ENCODE measurements at regions not wholly inside any gene's neighbourhood (a gene's known extent, or its start where the extent isn't known, plus 50 kb on each side); places are given as distances from the start of the nearest gene placed in this dataset.

DNA sequence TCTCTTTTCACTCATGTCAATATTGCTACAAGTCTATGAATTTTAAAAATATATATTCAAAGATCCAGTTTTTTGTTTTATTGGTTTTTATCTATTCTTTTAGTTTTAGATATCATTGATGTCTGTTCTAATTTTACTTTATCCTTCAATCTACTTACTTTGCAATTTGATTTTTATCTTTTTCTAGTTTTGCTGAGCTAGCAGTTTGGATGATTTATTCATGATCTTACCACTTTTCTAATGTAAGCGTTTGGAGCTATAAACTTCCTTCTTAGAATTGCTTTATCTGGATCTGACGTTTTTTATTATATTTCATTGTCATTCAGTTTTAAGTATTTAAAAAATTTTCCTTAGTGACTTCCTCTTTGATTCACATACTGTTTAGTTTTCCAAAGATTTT is 664.5 kb upstream of the VSTM2A start:
- H3K4me2 ChIP-seq (ENCODE audit: low read depth, low read length), result no peak overlapping the region
- intact Hi-C loops (cut with micrococcal nuclease), result no loop called here
- H2BK20ac ChIP-seq (ENCODE audit: low read depth, low read length), result no peak overlapping the region

More for the DNA sequence above, 664.5 kb upstream of the VSTM2A start:
- ChIA-PET POLR2A (ENCODE audit: unreplicated experiment) (no interaction called here), CTCF (no interaction called here)
- Histone ChIP-seq H3K4me1 (ENCODE audit: control insufficient read depth, insufficient read depth, low read length) (no peaks in the 10 kb centered on the region), H4K8ac (ENCODE audit: low read depth in 2 of 2, low read length in 2 of 2) (no peak overlapping the region), H3K9ac (ENCODE audit: low read depth, low read length) (no peak overlapping the region), H3K56ac (ENCODE audit: extremely low read depth, insufficient read depth, low read length) (no peak overlapping the region), H4K20me1 (ENCODE audit: insufficient read depth, low read length) (no peaks in the 10 kb centered on the region), H4K5ac (ENCODE audit: low read depth, low read length) (no peak overlapping the region), H3K27ac (ENCODE audit: insufficient read depth, low read length) (no peak overlapping the region), H3K9me3 (ENCODE audit: control insufficient read depth, insufficient read depth, low read length) (peaks cover 10% of the 10 kb centered on the region; the same call in 1 of the 2 replicates), H2BK120ac (ENCODE audit: low read depth, low read length) (no peak overlapping the region), H3K79me1 (ENCODE audit: low read depth in 1 of 2, low read length in 2 of 2) (no peaks in the 10 kb centered on the region), H3K4ac (ENCODE audit: low read depth, low read length) (no peak overlapping the region), H3K23ac (ENCODE audit: low read depth, low read length) (no peak overlapping the region), H3K27me3 (ENCODE audit: control insufficient read depth, insufficient read depth, low read length) (no peaks in the 10 kb centered on the region), H4K91ac (ENCODE audit: insufficient read depth, low read depth, low read length) (no peak overlapping the region), H2AK9ac (replicated peaks; ENCODE audit: low read depth, low read length, poor library complexity) (no peak overlapping the region), H3K18ac (ENCODE audit: low read depth, low read length) (no peak overlapping the region), H3K36me3 (ENCODE audit: control insufficient read depth, insufficient read depth, low read length) (no peaks in the 10 kb centered on the region), H3K9me1 (ENCODE audit: insufficient read depth, low read length) (no peaks in the 10 kb centered on the region), H2AFZ (replicated peaks; ENCODE audit: low read length, poor library complexity) (no peak overlapping the region), H3K4me3 (ENCODE audit: insufficient read depth, low read depth, low read length) (no peak overlapping the region), H2AK5ac (ENCODE audit: low read depth, low read length) (no peak overlapping the region), H3K14ac (replicated peaks; ENCODE audit: low read depth, low read length) (no peak overlapping the region), H2BK5ac (ENCODE audit: low read depth, low read length, poor library complexity, severe bottlenecking) (no peak overlapping the region), H2BK15ac (ENCODE audit: low read depth, low read length) (no peak overlapping the region)
- no TSS peak for BruUV-seq (replicated peaks)
- ATAC-seq (ENCODE audit: low read depth) (no peak), DNase-seq (no peak)
- TF ChIP-seq MAZ (IDR thresholded peaks at IDR 0.05; ENCODE audit: borderline replicate concordance, low read depth, low read length), result no peak
- peak; percentile 91 for TF ChIP-seq MAFK (IDR thresholded peaks at IDR 0.05; ENCODE audit: low read depth, low read length)
- TF ChIP-seq, protein P1, sequence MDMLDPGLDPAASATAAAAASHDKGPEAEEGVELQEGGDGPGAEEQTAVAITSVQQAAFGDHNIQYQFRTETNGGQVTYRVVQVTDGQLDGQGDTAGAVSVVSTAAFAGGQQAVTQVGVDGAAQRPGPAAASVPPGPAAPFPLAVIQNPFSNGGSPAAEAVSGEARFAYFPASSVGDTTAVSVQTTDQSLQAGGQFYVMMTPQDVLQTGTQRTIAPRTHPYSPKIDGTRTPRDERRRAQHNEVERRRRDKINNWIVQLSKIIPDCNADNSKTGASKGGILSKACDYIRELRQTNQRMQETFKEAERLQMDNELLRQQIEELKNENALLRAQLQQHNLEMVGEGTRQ (IDR thresholded peaks at IDR 0.05; ENCODE audit: low read depth, low read length), result no peak
- dilution Hi-C loops (cut with HindIII; ENCODE audit: low sequenced_read_pairs, unreplicated experiment) (no loop called here), in situ Hi-C loops (cut with MboI; ENCODE audit: low sequenced_read_pairs) (no loop called here)
- no CpG with 5 or more reads among the region's 2 CpGs for WGBS, 2 experiments (ENCODE audit: extremely low coverage in 2 of 2, insufficient read length in 1 of 2)
